NB4 (cell line): ENCODE measurements at regions not wholly inside any gene's neighbourhood (a gene's known extent, or its start where the extent isn't known, plus 50 kb on each side); places are given as distances from the start of the nearest gene placed in this dataset.

Experiments
- MYC ChIP-seq: IDR thresholded peaks from 2 replicates; pipeline ENCODE4 v1.6.1; 2011; ENCODE audit warnings: low read depth, low read length
- POLR2A ChIP-seq: IDR thresholded peaks from 2 replicates; pipeline ENCODE4 v1.6.1; 2011; ENCODE audit warnings: mild to moderate bottlenecking; ENCODE audit not compliant: insufficient read length; ENCODE audit errors: extremely low read depth
- TF ChIP-seq, protein P1 (sequence below): IDR thresholded peaks from one replicate; pipeline ENCODE4 v1.5.1; 2012; ENCODE audit warnings: low read depth, low read length
- TF ChIP-seq, protein P2 (sequence below): IDR thresholded peaks from 2 replicates; pipeline ENCODE4 v1.6.1; 2011; ENCODE audit warnings: low read depth, low read length

DNA sequence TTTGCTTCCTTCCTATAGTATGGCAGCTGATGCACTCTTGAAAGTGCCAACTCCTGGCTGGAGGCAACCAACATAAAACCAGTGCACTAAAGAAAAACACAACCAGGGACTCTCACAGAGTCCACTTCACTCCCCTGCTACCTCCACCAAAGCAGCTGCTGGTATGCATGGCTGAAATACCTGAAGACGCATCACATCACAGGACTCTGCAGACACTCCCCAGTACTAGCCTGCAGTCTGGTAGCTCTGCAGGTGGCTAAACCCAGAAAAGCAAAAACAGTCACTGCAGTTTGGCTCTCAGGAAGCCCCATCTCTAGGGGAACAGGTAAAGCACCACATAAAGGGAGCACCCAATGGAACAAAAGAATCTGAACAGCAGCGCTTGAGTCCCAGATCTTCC lies 473.0 kb upstream of the SPTLC3 start:
- TF ChIP-seq, protein P1, sequence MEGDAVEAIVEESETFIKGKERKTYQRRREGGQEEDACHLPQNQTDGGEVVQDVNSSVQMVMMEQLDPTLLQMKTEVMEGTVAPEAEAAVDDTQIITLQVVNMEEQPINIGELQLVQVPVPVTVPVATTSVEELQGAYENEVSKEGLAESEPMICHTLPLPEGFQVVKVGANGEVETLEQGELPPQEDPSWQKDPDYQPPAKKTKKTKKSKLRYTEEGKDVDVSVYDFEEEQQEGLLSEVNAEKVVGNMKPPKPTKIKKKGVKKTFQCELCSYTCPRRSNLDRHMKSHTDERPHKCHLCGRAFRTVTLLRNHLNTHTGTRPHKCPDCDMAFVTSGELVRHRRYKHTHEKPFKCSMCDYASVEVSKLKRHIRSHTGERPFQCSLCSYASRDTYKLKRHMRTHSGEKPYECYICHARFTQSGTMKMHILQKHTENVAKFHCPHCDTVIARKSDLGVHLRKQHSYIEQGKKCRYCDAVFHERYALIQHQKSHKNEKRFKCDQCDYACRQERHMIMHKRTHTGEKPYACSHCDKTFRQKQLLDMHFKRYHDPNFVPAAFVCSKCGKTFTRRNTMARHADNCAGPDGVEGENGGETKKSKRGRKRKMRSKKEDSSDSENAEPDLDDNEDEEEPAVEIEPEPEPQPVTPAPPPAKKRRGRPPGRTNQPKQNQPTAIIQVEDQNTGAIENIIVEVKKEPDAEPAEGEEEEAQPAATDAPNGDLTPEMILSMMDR: no peak
- TF ChIP-seq POLR2A (no peak), MYC (no peak)
- TF ChIP-seq, protein P2, sequence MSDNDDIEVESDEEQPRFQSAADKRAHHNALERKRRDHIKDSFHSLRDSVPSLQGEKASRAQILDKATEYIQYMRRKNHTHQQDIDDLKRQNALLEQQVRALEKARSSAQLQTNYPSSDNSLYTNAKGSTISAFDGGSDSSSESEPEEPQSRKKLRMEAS: no peak
